ENCODE measurements at regions not wholly inside any gene's neighbourhood (a gene's known extent, or its start where the extent isn't known, plus 50 kb on each side); places are given as distances from the start of the nearest gene placed in this dataset.

- no peaks in the 10 kb centered on the region for H3K9me3 ChIP-seq (ENCODE audit: insufficient read depth, low read length, severe bottlenecking)
- no peak overlapping the region for H2AFZ ChIP-seq (ENCODE audit: low read depth, low read length)
- no peaks in the 10 kb centered on the region for H4K20me1 ChIP-seq (ENCODE audit: insufficient read depth, low read length)
- TF ChIP-seq CTCF (IDR thresholded peaks at IDR 0.05; ENCODE audit: borderline replicate concordance, extremely low read depth, low read length, poor library complexity, severe bottlenecking), result no peak
- no peak for TF ChIP-seq EZH2 (IDR thresholded peaks at IDR 0.05; ENCODE audit: borderline replicate concordance, low read depth, low read length, severe bottlenecking)
- no peak overlapping the region for H3K4me3 ChIP-seq (ENCODE audit: low read depth in 1 of 2, low read length in 2 of 2)
- H3K27me3 ChIP-seq (ENCODE audit: insufficient read depth, low read length, poor library complexity), result peaks cover 15% of the 10 kb centered on the region
- H3K36me3 ChIP-seq (ENCODE audit: insufficient read depth, low read length), result no peaks in the 10 kb centered on the region
- no peaks in the 10 kb centered on the region for H3K4me1 ChIP-seq (ENCODE audit: insufficient read depth, low read length)
- no peak overlapping the region for H3K27ac ChIP-seq (ENCODE audit: low read length)
- DNase-seq, result no peak
- no peaks in the 10 kb centered on the region for H3K79me2 ChIP-seq (ENCODE audit: insufficient read depth, low read length)
- H3K4me2 ChIP-seq (ENCODE audit: insufficient read depth, low read length), result no peak overlapping the region
- H3K9ac ChIP-seq (ENCODE audit: low read depth, low read length), result no peak overlapping the region
- ATAC-seq (ENCODE audit: insufficient read depth, low read depth), result no peak
These were observed 61.2 kb upstream of the NPVF start for GRCh38 chr7:25289518-25289917.

DNA sequence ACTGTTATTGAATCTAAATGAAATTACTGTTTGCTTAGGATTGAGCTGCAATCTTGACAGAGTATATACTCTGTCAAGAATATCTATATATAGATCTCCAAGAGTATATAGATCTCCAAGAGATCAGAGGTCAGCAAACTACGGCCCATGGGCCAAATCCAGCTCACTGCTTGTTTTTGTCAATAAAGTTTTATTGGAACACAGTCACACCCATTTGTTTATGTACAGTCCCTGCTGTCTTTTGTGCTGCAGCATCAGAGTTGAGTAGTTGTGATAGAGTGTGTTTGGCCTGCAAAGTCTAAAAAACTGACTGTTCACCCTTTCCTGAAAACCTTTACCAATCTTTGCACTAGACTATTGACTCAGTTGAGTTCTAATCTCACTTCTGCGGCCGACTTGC is 66.3 kb upstream of the NPVF start:
- Histone ChIP-seq H3K4me2 (ENCODE audit: insufficient read depth, low read length) (no peak overlapping the region), H3K27ac (ENCODE audit: low read length) (no peak overlapping the region), H3K4me3 (ENCODE audit: low read depth in 1 of 2, low read length in 2 of 2) (no peak overlapping the region), H3K27me3 (ENCODE audit: insufficient read depth, low read length, poor library complexity) (peaks cover 5% of the 10 kb centered on the region), H3K36me3 (ENCODE audit: insufficient read depth, low read length) (no peaks in the 10 kb centered on the region), H3K9me3 (ENCODE audit: insufficient read depth, low read length, severe bottlenecking) (no peaks in the 10 kb centered on the region), H3K4me1 (ENCODE audit: insufficient read depth, low read length) (no peaks in the 10 kb centered on the region), H3K9ac (ENCODE audit: low read depth, low read length) (no peak overlapping the region), H4K20me1 (ENCODE audit: insufficient read depth, low read length) (no peaks in the 10 kb centered on the region), H2AFZ (ENCODE audit: low read depth, low read length) (no peak overlapping the region), H3K79me2 (ENCODE audit: insufficient read depth, low read length) (no peaks in the 10 kb centered on the region)
- no peak for DNase-seq
- ATAC-seq (ENCODE audit: insufficient read depth, low read depth), result no peak
- TF ChIP-seq EZH2 (IDR thresholded peaks at IDR 0.05; ENCODE audit: borderline replicate concordance, low read depth, low read length, severe bottlenecking) (no peak), CTCF (IDR thresholded peaks at IDR 0.05; ENCODE audit: borderline replicate concordance, extremely low read depth, low read length, poor library complexity, severe bottlenecking) (no peak)

DNA sequence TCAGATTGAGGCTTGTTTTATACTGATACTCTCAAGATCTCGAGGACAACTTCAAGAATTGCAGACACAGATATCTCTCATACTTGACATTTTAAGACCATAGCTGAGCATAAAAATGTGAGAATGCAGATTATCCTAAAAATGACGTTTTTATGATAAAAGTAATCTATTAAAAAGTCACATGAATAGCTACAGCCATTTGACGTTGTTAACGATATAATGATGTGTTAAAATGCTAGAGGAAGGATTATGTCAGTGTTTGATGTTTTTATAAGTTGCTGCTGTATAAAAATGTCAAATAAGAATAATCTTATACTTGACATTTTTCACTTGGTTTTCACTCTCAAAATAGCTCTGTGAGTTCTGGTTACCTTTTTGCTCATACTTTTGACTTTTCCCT is 67.1 kb upstream of the NPVF start:
- no peak overlapping the region for H3K27ac ChIP-seq (ENCODE audit: low read length)
- no peaks in the 10 kb centered on the region for H3K36me3 ChIP-seq (ENCODE audit: insufficient read depth, low read length)
- no peaks in the 10 kb centered on the region for H3K9me3 ChIP-seq (ENCODE audit: insufficient read depth, low read length, severe bottlenecking)
- H3K9ac ChIP-seq (ENCODE audit: low read depth, low read length), result no peak overlapping the region
- TF ChIP-seq CTCF (IDR thresholded peaks at IDR 0.05; ENCODE audit: borderline replicate concordance, extremely low read depth, low read length, poor library complexity, severe bottlenecking) (no peak), EZH2 (IDR thresholded peaks at IDR 0.05; ENCODE audit: borderline replicate concordance, low read depth, low read length, severe bottlenecking) (no peak)
- DNase-seq (no peak), ATAC-seq (ENCODE audit: insufficient read depth, low read depth) (no peak)
- no peak overlapping the region for H3K4me2 ChIP-seq (ENCODE audit: insufficient read depth, low read length)
- no peak overlapping the region for H3K4me3 ChIP-seq (ENCODE audit: low read depth in 1 of 2, low read length in 2 of 2)
- H3K4me1 ChIP-seq (ENCODE audit: insufficient read depth, low read length), result no peaks in the 10 kb centered on the region
- peaks cover under 1% of the 10 kb centered on the region for H3K27me3 ChIP-seq (ENCODE audit: insufficient read depth, low read length, poor library complexity)
- H2AFZ ChIP-seq (ENCODE audit: low read depth, low read length), result no peak overlapping the region
- H3K79me2 ChIP-seq (ENCODE audit: insufficient read depth, low read length), result no peaks in the 10 kb centered on the region
- H4K20me1 ChIP-seq (ENCODE audit: insufficient read depth, low read length), result no peaks in the 10 kb centered on the region

DNA sequence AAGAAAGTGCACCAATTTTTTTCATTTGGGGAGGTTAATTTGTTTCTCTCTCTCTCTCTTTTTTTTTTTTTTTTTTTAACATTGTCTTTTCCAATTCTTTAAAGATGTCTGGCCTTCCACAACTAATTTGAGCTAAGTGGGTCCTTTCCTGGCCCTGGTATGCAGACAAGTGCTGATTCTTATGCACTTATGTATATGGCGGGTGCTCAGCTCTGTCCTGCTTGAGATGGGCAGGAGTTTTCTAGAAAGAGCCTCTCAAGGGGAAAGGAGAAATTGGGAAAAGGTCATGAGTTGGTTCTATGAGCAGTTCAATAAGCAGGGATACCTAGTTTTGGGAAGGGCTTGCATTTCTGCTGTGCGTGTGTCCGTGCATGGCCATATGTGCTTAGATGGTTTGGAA is 67.8 kb upstream of the NPVF start:
- no peak for TF ChIP-seq EZH2 (IDR thresholded peaks at IDR 0.05; ENCODE audit: borderline replicate concordance, low read depth, low read length, severe bottlenecking)
- no peak for TF ChIP-seq CTCF (IDR thresholded peaks at IDR 0.05; ENCODE audit: borderline replicate concordance, extremely low read depth, low read length, poor library complexity, severe bottlenecking)
- H3K4me2 ChIP-seq (ENCODE audit: insufficient read depth, low read length), result no peak overlapping the region
- DNase-seq, result no peak
- no peaks in the 10 kb centered on the region for H4K20me1 ChIP-seq (ENCODE audit: insufficient read depth, low read length)
- H3K36me3 ChIP-seq (ENCODE audit: insufficient read depth, low read length), result no peaks in the 10 kb centered on the region
- H3K4me3 ChIP-seq (ENCODE audit: low read depth in 1 of 2, low read length in 2 of 2), result no peak overlapping the region
- H3K9me3 ChIP-seq (ENCODE audit: insufficient read depth, low read length, severe bottlenecking), result no peaks in the 10 kb centered on the region
- no peak overlapping the region for H3K9ac ChIP-seq (ENCODE audit: low read depth, low read length)
- no peaks in the 10 kb centered on the region for H3K27me3 ChIP-seq (ENCODE audit: insufficient read depth, low read length, poor library complexity)
- ATAC-seq (ENCODE audit: insufficient read depth, low read depth), result no peak
- H3K79me2 ChIP-seq (ENCODE audit: insufficient read depth, low read length), result no peaks in the 10 kb centered on the region
- no peak overlapping the region for H2AFZ ChIP-seq (ENCODE audit: low read depth, low read length)
- H3K4me1 ChIP-seq (ENCODE audit: insufficient read depth, low read length), result no peaks in the 10 kb centered on the region
- no peak overlapping the region for H3K27ac ChIP-seq (ENCODE audit: low read length)
